Stomach (tissue), 4 donors: ENCODE measurements at regions not wholly inside any gene's neighbourhood (a gene's known extent, or its start where the extent isn't known, plus 50 kb on each side); places are given as distances from the start of the nearest gene placed in this dataset.

ENCODE experiments used
- POLR2A ChIP-seq, 4 donors: fragments of 450-650 bp; IDR thresholded peaks; one replicate each; pipeline ENCODE4 v1.6.1; 2016; ENCODE audit warnings: antibody characterized with exemption in 4 of 4, control low read depth in 2 of 4, mild to moderate bottlenecking in 1 of 4, moderate library complexity in 1 of 4
- POLR2AphosphoS5 ChIP-seq, 3 donors: sonication (generic); formaldehyde crosslinking; IDR thresholded peaks; one replicate each; pipeline ENCODE4 v1.6.1; 2016; ENCODE audit warnings: antibody characterized with exemption in 3 of 3
- TF ChIP-seq, protein P1 (sequence below), 7 experiments: fragments of 450-650 bp in 4 of 7; fragments of 200-600 bp in 3 of 7; sonication (generic) in 3 of 7; IDR thresholded peaks; one replicate each; pipeline ENCODE4 v1.5.1; 2016 to 2019; ENCODE audit warnings: antibody characterized with exemption in 7 of 7, control low read depth in 2 of 7, mild to moderate bottlenecking in 1 of 7

- TF ChIP-seq, protein P1, sequence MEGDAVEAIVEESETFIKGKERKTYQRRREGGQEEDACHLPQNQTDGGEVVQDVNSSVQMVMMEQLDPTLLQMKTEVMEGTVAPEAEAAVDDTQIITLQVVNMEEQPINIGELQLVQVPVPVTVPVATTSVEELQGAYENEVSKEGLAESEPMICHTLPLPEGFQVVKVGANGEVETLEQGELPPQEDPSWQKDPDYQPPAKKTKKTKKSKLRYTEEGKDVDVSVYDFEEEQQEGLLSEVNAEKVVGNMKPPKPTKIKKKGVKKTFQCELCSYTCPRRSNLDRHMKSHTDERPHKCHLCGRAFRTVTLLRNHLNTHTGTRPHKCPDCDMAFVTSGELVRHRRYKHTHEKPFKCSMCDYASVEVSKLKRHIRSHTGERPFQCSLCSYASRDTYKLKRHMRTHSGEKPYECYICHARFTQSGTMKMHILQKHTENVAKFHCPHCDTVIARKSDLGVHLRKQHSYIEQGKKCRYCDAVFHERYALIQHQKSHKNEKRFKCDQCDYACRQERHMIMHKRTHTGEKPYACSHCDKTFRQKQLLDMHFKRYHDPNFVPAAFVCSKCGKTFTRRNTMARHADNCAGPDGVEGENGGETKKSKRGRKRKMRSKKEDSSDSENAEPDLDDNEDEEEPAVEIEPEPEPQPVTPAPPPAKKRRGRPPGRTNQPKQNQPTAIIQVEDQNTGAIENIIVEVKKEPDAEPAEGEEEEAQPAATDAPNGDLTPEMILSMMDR (IDR thresholded peaks at IDR 0.05): no peak
- TF ChIP-seq POLR2AphosphoS5 (IDR thresholded peaks at IDR 0.05): no peak
- TF ChIP-seq POLR2A (IDR thresholded peaks at IDR 0.05): no peak
Observed at GRCh38 chr10:59512951-59513350, 150.6 kb upstream of the FAM13C start.
